ENCODE measurements at regions not wholly inside any gene's neighbourhood (a gene's known extent, or its start where the extent isn't known, plus 50 kb on each side); places are given as distances from the start of the nearest gene placed in this dataset.

DNA sequence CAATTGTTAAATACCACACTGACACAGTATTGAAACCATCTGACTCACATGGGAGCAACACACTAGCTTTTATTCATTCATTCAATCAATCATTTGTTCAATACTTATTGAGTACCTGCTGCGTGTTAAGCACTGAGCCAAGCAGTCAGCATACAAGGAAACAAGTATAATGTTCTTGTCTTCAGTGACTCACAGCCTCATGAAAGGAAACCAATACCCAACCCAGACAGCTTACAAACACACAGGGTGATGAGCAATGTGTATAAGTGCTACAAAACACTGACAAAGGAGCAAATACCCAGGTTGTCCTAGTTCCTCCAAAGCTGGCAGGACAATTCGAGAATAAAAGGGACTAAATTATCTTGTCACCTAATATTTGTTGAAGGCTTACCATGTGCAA is 67.6 kb upstream of the RASEF start:
- TF ChIP-seq, protein P1, sequence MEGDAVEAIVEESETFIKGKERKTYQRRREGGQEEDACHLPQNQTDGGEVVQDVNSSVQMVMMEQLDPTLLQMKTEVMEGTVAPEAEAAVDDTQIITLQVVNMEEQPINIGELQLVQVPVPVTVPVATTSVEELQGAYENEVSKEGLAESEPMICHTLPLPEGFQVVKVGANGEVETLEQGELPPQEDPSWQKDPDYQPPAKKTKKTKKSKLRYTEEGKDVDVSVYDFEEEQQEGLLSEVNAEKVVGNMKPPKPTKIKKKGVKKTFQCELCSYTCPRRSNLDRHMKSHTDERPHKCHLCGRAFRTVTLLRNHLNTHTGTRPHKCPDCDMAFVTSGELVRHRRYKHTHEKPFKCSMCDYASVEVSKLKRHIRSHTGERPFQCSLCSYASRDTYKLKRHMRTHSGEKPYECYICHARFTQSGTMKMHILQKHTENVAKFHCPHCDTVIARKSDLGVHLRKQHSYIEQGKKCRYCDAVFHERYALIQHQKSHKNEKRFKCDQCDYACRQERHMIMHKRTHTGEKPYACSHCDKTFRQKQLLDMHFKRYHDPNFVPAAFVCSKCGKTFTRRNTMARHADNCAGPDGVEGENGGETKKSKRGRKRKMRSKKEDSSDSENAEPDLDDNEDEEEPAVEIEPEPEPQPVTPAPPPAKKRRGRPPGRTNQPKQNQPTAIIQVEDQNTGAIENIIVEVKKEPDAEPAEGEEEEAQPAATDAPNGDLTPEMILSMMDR (conservative IDR thresholded peaks at IDR 0.05 in 1 of 2, IDR thresholded peaks at IDR 0.05 in 1 of 2; ENCODE audit: extremely low read depth in 1 of 2, insufficient read depth in 1 of 2, low read depth in 1 of 2, low read length in 2 of 2): no peak
- no peak for TF ChIP-seq EZH2 (IDR thresholded peaks at IDR 0.05; ENCODE audit: borderline replicate concordance, low read length)
